22Rv1 (cell line): ENCODE measurements at regions not wholly inside any gene's neighbourhood (a gene's known extent, or its start where the extent isn't known, plus 50 kb on each side); places are given as distances from the start of the nearest gene placed in this dataset.

Source experiments
- H3K27ac ChIP-seq: fragments of 450-650 bp; 2 replicates; pipeline ENCODE4 v1.5.1; 2017
- ZFX ChIP-seq: fragments of 450-650 bp; IDR thresholded peaks from 2 replicates; pipeline ENCODE4 v1.6.1; 2017; ENCODE audit warnings: antibody characterized with exemption, borderline replicate concordance
- TF ChIP-seq, protein P1 (sequence below): fragments of 450-650 bp; IDR thresholded peaks from 2 replicates; pipeline ENCODE4 v1.5.1; 2017; ENCODE audit warnings: mild to moderate bottlenecking

DNA sequence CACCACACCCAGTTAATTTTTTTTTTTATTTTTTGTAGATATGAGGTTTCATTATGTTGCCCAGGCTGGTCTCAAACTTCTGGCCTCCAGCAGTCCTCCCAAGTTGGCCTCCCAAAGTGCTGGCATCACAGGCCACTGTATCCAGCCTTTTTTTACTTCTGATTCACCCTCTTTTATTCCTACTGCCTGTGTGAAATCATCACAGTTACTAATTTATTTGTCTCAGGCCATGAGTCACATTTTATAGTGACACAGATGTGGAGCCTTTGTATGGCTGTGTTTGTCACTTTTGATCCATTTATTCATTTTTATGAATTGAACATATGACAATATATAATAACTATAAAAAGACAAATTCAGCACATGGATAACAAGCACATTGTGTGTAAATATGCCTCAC is 67.1 kb upstream of the SNX2 start:
- TF ChIP-seq, protein P1, sequence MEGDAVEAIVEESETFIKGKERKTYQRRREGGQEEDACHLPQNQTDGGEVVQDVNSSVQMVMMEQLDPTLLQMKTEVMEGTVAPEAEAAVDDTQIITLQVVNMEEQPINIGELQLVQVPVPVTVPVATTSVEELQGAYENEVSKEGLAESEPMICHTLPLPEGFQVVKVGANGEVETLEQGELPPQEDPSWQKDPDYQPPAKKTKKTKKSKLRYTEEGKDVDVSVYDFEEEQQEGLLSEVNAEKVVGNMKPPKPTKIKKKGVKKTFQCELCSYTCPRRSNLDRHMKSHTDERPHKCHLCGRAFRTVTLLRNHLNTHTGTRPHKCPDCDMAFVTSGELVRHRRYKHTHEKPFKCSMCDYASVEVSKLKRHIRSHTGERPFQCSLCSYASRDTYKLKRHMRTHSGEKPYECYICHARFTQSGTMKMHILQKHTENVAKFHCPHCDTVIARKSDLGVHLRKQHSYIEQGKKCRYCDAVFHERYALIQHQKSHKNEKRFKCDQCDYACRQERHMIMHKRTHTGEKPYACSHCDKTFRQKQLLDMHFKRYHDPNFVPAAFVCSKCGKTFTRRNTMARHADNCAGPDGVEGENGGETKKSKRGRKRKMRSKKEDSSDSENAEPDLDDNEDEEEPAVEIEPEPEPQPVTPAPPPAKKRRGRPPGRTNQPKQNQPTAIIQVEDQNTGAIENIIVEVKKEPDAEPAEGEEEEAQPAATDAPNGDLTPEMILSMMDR, result no peak
- TF ChIP-seq ZFX, result no peak

DNA sequence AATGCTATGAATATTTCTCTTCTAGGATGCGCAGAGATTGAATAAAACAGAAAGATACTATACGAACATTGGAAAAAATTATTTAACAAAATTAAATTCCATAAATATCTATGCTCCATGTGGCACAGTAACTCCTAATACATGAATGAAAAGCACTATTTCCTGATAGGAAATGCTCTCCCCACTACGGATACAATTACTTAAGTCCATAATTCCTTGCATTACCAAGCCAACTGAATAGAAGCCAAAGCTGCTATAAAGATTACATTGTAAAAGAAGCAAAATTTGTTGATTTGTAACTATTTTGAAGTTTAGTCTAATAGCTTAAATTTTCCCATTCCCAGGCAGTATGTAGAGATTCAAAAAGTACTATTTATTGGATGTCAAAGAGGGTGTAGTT is 61.8 kb upstream of the SNX2 start:
- no peak overlapping the region for H3K27ac ChIP-seq
- no peak for TF ChIP-seq ZFX
- TF ChIP-seq, protein P1, result no peak

More for the DNA sequence above, 67.1 kb upstream of the SNX2 start:
- H3K27ac ChIP-seq, result no peak overlapping the region

- TF ChIP-seq, protein P1, result no peak
- no peak for TF ChIP-seq ZFX
- no peak overlapping the region for H3K27ac ChIP-seq
Measured at GRCh38 chr5:122715095-122715494, 59.8 kb upstream of the SNX2 start.

DNA sequence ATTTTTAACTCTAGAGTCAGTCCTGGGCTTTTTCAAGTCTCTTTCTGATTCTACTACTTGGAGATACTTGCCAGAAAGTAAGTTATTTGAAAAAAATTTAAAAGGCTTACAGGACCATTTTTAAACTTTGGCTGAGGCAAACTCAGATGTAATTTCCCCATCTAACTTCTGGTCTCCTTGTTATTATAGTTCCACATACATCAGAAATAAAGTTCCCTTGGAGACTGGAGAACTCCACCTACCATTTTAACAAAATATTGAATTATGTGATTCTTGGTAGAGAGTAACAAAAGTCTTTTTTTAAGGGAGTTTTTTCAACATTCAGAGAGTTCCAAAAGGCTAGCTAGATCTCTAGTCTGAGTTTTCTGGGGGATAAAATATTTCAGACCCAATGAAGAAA is 56.3 kb upstream of the SNX2 start:
- H3K27ac ChIP-seq, result no peak overlapping the region
- no peak for TF ChIP-seq ZFX
- TF ChIP-seq, protein P1, result no peak

- TF ChIP-seq, protein P1, result no peak
- no peak for TF ChIP-seq ZFX
- H3K27ac ChIP-seq, result no peak overlapping the region
Measured at GRCh38 chr5:122719991-122720746, 54.7 kb upstream of the SNX2 start.

GRCh38 chr5:122721127-122721526 is 53.8 kb upstream of the SNX2 start:
- TF ChIP-seq, protein P1, result no peak
- no peak for TF ChIP-seq ZFX
- no peak overlapping the region for H3K27ac ChIP-seq

DNA sequence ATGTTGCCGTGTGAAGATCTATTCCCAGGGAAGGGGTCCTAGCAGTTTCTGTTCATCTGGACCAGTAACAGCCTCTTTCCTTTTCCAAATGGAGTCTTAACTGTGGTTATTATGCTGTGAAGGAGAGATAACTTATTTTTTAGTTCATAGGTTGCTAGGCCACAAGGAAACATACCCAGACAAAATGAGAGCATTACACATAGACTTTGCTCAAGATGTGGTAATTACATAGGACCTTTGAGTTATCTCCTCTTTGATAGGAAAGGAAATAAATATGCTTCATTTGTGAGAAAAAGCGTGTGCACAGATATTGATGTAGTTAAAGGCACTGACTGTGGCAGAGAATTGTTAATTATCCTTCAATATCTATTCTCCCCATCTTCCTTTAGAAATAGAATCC is 52.5 kb upstream of the SNX2 start:
- H3K27ac ChIP-seq, result no peak overlapping the region
- TF ChIP-seq, protein P1, result no peak
- TF ChIP-seq ZFX, result no peak
